GM21423 (cell line): ENCODE measurements at regions not wholly inside any gene's neighbourhood (a gene's known extent, or its start where the extent isn't known, plus 50 kb on each side); places are given as distances from the start of the nearest gene placed in this dataset.
"Not testable (repeated sequence)": the region's sequence is repeated elsewhere in the genome, so short reads cannot be mapped to it uniquely, and the experiment has no call there.

ENCODE experiments used
- ATAC-seq: cut with Tn5 transposase; IDR thresholded peaks from one replicate; pipeline ENCODE4 v1.9.1; 2021; ENCODE audit warnings: mild to moderate bottlenecking, moderate library complexity; ENCODE audit not compliant: unreplicated experiment

- no peak for ATAC-seq
Observed at GRCh38 chr3:106908181-106908938, 468.9 kb upstream of the CCDC54 start.

DNA sequence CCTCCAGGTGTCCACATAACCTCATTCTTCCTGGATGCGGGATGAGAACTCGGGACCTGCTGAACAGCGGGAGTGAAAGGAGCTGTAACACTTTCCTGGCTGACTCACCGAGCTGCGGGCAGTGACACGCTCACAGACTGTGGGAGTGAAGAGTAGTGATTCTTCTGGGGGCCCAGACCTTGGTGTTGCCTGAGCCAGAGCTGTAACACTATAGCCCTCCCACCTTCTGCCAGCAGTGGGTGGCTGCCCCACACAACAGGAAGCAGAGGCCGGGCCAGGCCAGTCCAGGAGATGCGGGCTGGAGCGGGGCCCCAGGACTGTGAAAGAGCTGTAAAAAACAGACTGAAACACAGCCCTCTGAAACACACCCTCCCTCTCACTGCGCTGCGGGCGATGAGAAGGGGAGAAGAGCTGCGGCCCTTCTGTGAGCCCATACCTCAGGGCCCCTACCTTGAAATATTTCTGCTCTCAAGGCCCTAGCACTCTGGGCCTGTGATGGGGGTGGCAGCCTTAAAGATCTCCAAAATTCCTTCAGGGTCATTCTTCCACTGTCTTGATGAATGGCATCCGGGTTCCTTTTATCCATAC is 464.0 kb upstream of the CCDC54 start:
- no peak for ATAC-seq

- no peak for ATAC-seq
Observed at GRCh38 chr3:106913966-106914365, 463.3 kb upstream of the CCDC54 start.

DNA sequence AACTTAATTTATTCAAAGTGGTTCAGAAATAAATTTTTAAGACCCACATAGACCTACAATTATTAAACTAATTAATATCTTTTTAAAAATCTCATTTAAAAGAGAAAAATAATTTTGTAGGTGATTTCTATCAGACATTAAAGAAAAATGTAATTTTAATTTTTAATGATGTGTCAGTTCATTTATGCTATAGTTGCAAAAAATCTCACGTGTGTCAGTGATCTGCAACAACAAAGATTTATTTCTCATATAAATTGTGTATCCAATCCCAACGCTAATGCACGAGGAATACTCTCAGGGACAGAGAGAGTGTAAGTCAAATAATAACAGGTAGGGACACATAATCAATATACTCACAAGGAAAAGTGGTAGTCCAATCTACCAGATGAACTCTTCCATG is 456.6 kb upstream of the CCDC54 start:
- ATAC-seq: no peak

- ATAC-seq: no peak
Observed at GRCh38 chr3:106929081-106929480, 448.2 kb upstream of the CCDC54 start.

DNA sequence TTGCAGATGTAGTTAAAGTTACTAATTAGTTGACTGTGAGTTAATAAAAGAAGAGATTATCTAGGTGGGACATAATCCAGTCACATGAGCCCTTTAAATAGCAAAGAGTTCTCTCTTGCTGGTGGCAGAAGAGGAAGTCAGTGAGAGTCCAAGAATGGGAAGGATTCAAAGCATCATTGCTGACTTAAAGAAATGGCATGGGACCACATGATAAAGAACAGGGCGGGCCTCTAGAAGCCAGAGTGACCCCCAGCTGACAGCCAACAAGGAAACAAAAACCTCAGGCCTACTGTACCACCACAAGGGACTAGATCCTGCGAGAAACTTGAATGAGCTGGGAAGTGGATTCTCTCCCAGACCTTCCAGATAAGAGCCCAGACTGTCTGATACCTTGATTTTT is 447.2 kb upstream of the CCDC54 start:
- no peak for ATAC-seq

DNA sequence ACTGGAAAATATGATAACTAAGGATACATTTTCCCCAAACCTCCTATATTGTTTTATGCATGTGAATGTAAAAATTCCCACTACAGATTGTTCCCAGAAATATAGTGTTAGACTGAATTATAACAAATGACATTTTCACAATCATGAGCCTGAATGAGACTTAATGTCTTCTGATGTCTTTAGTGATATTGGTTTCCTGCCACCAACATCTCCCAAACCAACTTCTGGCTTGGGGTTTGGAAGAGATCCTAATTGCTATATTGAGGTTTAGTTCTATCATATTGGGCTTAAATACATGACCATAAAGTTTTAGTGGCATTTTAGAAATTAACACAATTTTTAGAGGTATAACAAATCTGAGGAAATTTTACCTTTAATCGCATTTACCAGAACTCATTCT is 445.3 kb upstream of the CCDC54 start:
- no peak for ATAC-seq

GRCh38 chr3:106936337-106936736 is 440.9 kb upstream of the CCDC54 start:
- ATAC-seq: no peak

DNA sequence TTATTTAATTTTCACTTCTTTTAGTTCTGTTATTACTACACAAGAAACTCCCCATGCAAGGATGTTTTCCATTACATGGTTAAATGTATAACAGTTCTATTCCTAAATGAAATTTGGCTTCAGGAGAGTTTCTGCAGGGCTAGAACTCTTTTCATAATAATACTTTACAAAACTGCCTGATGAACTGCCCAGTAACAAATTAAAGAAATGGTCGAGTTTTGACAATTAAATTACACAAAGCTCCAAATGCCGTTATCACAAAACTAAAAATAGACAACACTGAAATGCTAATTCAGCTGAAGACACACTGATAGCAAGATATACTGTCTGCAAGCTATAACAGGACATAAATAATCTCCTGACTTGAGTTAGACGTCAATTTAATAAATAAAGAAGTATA is 435.2 kb upstream of the CCDC54 start:
- ATAC-seq: no peak

GRCh38 chr3:106943071-106943470 is 434.2 kb upstream of the CCDC54 start:
- ATAC-seq: no peak

DNA sequence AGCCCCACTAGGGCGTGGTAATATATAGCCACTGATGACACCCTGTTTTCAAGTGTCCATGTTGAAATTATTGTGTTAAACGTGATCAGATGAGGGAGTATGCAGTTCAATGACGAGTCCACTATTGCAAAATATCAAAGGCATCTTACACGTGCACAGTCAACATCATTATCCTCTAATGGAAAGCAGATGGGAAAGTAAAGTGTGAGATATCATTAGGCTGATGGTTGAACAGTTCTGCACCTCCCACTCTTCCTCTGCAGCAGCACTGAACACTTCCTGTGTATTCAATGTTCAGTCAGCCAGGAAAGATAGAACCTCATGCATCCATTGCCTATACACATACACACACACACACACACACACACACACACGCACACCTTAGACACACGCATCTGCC is 431.8 kb upstream of the CCDC54 start:
- ATAC-seq: no peak

- ATAC-seq: no peak
Observed at GRCh38 chr3:106946866-106947265, 430.4 kb upstream of the CCDC54 start.

GRCh38 chr3:106957029-106957428 is 420.2 kb upstream of the CCDC54 start:
- no peak for ATAC-seq

DNA sequence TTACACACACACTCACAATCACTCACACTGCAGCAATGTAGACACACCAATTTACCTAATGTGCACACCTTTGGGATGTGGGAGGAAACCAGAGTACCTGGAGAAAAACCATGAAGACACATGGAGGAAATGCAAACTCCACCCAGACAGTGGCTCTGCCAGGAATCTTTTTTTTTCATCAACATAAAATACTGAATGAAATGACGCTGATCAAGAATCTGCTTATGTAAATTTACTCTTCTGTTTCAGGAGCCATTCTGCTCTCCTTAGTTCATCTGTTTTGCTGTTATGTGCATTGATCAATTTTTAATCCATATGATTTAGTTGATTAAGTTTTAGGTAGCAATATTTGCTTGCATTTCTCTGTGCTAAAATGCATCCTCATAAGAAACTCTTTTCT is 414.2 kb upstream of the CCDC54 start:
- ATAC-seq: no peak

- no peak for ATAC-seq
Observed at GRCh38 chr3:106963442-106963841, 413.8 kb upstream of the CCDC54 start.

DNA sequence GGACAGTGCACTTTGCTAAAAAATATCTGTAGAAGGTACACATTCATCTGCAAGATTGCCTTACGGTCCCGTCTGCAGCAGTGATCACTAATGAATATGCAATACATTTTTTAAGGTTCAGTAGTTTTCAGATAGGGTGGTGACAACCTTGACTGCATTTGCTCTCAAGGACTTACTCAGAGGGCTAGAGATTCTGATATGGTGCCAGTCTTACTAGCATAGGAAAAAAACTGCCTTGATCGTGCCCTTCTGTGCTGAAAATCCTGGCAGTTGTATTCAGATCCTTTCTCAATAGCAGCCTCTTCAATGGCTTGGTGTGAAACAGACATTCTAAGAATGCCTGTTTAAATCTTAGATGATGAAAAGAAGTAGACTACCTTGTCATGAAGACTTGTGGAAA is 411.9 kb upstream of the CCDC54 start:
- no peak for ATAC-seq

DNA sequence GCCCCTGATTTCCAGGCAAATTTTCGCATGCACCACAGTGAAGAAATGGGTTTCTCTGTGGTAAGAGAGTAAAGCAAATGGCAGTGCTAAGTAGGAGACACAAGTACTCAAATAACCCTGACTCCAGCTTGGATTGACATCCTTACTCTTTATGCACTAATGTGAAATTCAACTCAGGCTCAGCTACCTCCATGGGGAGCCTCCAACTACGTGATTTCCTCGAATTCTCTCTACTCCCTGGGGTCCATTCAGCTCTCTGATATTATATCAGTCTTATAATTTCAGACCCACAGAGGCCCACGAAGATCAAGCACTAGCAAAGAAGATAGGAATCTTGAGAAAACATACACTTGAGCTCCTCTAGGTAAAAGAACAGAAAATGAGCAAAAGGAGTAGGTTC is 407.6 kb upstream of the CCDC54 start:
- no peak for ATAC-seq

DNA sequence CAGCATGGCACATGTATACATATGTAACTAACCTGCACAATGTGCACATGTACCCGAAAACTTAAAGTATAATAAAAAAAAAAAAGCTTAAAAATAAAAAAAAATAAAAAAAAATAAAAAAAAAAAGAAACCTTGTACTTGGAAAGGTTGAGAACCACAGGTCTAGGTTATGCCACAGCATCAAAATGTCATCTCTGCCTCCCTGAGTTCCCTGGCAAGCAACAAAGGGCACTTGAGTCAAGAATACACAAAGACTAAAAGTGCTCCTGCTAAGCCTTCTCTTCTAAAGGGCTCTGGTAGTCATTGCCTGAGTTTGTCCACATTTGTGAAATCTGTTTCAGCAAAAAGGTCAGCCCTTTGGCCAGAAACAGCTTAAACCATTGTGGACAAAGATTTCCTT is 395.8 kb upstream of the CCDC54 start:
- no peak for ATAC-seq

GRCh38 chr3:106985721-106986120 is 391.5 kb upstream of the CCDC54 start:
- no peak for ATAC-seq

GRCh38 chr3:106998841-106999682 is 378.2 kb upstream of the CCDC54 start:
- peak; percentile 59 for ATAC-seq

DNA sequence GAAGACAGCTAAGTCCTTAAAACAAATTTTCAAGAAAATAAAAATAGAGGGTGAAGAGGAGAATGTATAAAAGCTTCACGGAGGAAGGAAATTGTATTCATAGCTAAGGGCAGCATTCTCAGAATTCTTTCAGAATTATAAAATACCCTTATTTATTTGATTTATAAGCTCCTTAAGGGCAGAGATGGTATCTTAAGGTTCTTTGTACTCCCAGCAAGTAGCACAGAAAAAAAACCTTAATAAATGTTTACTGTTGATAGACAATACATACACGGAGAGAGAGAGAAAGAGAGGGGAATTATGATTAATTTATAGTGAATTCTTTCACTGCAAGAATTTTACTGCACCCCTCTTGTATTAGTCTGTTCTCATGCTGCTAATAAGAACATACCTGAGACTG is 375.6 kb upstream of the CCDC54 start:
- ATAC-seq: no peak

- ATAC-seq: not testable (repeated sequence)
Observed at GRCh38 chr3:107005352-107005751, 371.9 kb upstream of the CCDC54 start.
